ENCODE measurements at regions not wholly inside any gene's neighbourhood (a gene's known extent, or its start where the extent isn't known, plus 50 kb on each side); places are given as distances from the start of the nearest gene placed in this dataset.

GRCh38 chr13:74270018-74270417 is 135.8 kb upstream of the KLF12 start:
- Histone ChIP-seq H3K4me2 (ENCODE audit: insufficient read depth, low read length) (no peak overlapping the region), H3K79me2 (ENCODE audit: control insufficient read depth, insufficient read depth, low read length) (no peaks in the 10 kb centered on the region), H3K9ac (ENCODE audit: insufficient read depth in 1 of 2, low read depth in 2 of 2, low read length in 2 of 2) (no peak overlapping the region), H3K27me3 (ENCODE audit: control insufficient read depth in 2 of 2, insufficient read depth in 2 of 2, low read length in 2 of 2) (no peaks in the 10 kb centered on the region), H3K4me1 (replicated peaks in 1 of 2; ENCODE audit: control insufficient read depth in 2 of 2, insufficient read depth in 2 of 2, low read length in 2 of 2) (no peaks in the 10 kb centered on the region), H3K9me3 (replicated peaks; ENCODE audit: control insufficient read depth, insufficient read depth, low read depth, low read length) (no peaks in the 10 kb centered on the region), H3K27ac (ENCODE audit: extremely low read depth, low read depth, low read length) (no peak overlapping the region), H4K20me1 (replicated peaks; ENCODE audit: control insufficient read depth, insufficient read depth, low read length) (no peaks in the 10 kb centered on the region), H3K9me1 (ENCODE audit: control insufficient read depth, insufficient read depth, low read length) (no peaks in the 10 kb centered on the region), H3K4me3 (no peak overlapping the region), H3K36me3 (ENCODE audit: control insufficient read depth, insufficient read depth, low read length) (no peaks in the 10 kb centered on the region), H2AFZ (ENCODE audit: low read depth, low read length) (no peak overlapping the region)
- in situ Hi-C loops (cut with MboI) (no loop called here), intact Hi-C loops (cut with micrococcal nuclease) (no loop called here)
- BruUV-seq (replicated peaks), result no TSS peak
- ChIA-PET CTCF (ENCODE audit: low intra/inter-chr PET ratio) (no interaction called here), POLR2A (no interaction called here)
- WGBS (ENCODE audit: insufficient coverage, low coverage, missing lambda C conversion rate), result 0% methylated on average over 1 of the region's 1 CpG
- FAIRE-seq, result no peak
- DNase-seq (ENCODE audit: extremely low read depth in 1 of 4, low spot score in 3 of 4), result no peak
- TF ChIP-seq SLC30A9 (CRISPR knock-in tag; IDR thresholded peaks at IDR 0.05) (no peak), BCL6 (CRISPR knock-in tag; IDR thresholded peaks at IDR 0.05) (no peak), IFI16 (CRISPR knock-in tag; IDR thresholded peaks at IDR 0.05) (no peak), HDAC8 (tag; IDR thresholded peaks at IDR 0.05) (no peak)
- TF ChIP-seq, protein P1, sequence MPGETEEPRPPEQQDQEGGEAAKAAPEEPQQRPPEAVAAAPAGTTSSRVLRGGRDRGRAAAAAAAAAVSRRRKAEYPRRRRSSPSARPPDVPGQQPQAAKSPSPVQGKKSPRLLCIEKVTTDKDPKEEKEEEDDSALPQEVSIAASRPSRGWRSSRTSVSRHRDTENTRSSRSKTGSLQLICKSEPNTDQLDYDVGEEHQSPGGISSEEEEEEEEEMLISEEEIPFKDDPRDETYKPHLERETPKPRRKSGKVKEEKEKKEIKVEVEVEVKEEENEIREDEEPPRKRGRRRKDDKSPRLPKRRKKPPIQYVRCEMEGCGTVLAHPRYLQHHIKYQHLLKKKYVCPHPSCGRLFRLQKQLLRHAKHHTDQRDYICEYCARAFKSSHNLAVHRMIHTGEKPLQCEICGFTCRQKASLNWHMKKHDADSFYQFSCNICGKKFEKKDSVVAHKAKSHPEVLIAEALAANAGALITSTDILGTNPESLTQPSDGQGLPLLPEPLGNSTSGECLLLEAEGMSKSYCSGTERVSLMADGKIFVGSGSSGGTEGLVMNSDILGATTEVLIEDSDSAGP (CRISPR knock-in tag; IDR thresholded peaks at IDR 0.05), result no peak
- no peak for ATAC-seq

GRCh38 chr13:74266861-74267260 is 132.7 kb upstream of the KLF12 start:
- Histone ChIP-seq H3K4me3 (no peak overlapping the region), H4K20me1 (replicated peaks; ENCODE audit: control insufficient read depth, insufficient read depth, low read length) (no peaks in the 10 kb centered on the region), H3K9me1 (ENCODE audit: control insufficient read depth, insufficient read depth, low read length) (no peaks in the 10 kb centered on the region), H3K79me2 (ENCODE audit: control insufficient read depth, insufficient read depth, low read length) (no peaks in the 10 kb centered on the region), H3K4me1 (replicated peaks in 1 of 2; ENCODE audit: control insufficient read depth in 2 of 2, insufficient read depth in 2 of 2, low read length in 2 of 2) (no peaks in the 10 kb centered on the region), H3K4me2 (ENCODE audit: insufficient read depth, low read length) (no peak overlapping the region), H3K27me3 (ENCODE audit: control insufficient read depth in 2 of 2, insufficient read depth in 2 of 2, low read length in 2 of 2) (no peaks in the 10 kb centered on the region), H2AFZ (ENCODE audit: low read depth, low read length) (no peak overlapping the region), H3K9ac (ENCODE audit: insufficient read depth in 1 of 2, low read depth in 2 of 2, low read length in 2 of 2) (no peak overlapping the region), H3K9me3 (replicated peaks; ENCODE audit: control insufficient read depth, insufficient read depth, low read depth, low read length) (no peaks in the 10 kb centered on the region), H3K36me3 (ENCODE audit: control insufficient read depth, insufficient read depth, low read length) (no peaks in the 10 kb centered on the region), H3K27ac (ENCODE audit: extremely low read depth, low read depth, low read length) (no peak overlapping the region)
- DNase-seq (ENCODE audit: extremely low read depth in 1 of 4, low spot score in 3 of 4), result no peak
- 0% methylated on average over 1 of the region's 1 CpG for WGBS (ENCODE audit: insufficient coverage, low coverage, missing lambda C conversion rate)
- in situ Hi-C loops (cut with MboI) (no loop called here), intact Hi-C loops (cut with micrococcal nuclease) (no loop called here)
- no TSS peak for BruUV-seq (replicated peaks)
- ChIA-PET POLR2A (no interaction called here), CTCF (ENCODE audit: low intra/inter-chr PET ratio) (no interaction called here)
- no peak for FAIRE-seq
- ATAC-seq, result no peak
- TF ChIP-seq, protein P2, sequence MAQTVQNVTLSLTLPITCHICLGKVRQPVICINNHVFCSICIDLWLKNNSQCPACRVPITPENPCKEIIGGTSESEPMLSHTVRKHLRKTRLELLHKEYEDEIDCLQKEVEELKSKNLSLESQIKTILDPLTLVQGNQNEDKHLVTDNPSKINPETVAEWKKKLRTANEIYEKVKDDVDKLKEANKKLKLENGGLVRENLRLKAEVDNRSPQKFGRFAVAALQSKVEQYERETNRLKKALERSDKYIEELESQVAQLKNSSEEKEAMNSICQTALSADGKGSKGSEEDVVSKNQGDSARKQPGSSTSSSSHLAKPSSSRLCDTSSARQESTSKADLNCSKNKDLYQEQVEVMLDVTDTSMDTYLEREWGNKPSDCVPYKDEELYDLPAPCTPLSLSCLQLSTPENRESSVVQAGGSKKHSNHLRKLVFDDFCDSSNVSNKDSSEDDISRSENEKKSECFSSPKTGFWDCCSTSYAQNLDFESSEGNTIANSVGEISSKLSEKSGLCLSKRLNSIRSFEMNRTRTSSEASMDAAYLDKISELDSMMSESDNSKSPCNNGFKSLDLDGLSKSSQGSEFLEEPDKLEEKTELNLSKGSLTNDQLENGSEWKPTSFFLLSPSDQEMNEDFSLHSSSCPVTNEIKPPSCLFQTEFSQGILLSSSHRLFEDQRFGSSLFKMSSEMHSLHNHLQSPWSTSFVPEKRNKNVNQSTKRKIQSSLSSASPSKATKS (CRISPR knock-in tag; IDR thresholded peaks at IDR 0.05), result no peak
- no peak for TF ChIP-seq ZSCAN32 (CRISPR knock-in tag; IDR thresholded peaks at IDR 0.05)
- TF ChIP-seq RBM14 (IDR thresholded peaks at IDR 0.05; ENCODE audit: borderline replicate concordance, insufficient read depth, low read depth, low read length), result no peak
- TF ChIP-seq CTCFL (IDR thresholded peaks at IDR 0.05; ENCODE audit: borderline replicate concordance, insufficient read depth, low read depth, low read length, poor library complexity, severe bottlenecking), result no peak

Data from K562 (cell line).